ENCODE measurements at regions not wholly inside any gene's neighbourhood (a gene's known extent, or its start where the extent isn't known, plus 50 kb on each side); places are given as distances from the start of the nearest gene placed in this dataset.

GRCh38 chr10:42975558-42976340, 101.1 kb upstream of the RET start:
- Mint-ChIP-seq H3K4me1 (ENCODE audit: low read depth, unreplicated experiment) (no peaks in the 10 kb centered on the region), H3K27ac (ENCODE audit: unreplicated experiment) (no peak overlapping the region), H3K4me3 (ENCODE audit: unreplicated experiment) (no peak overlapping the region), H3K36me3 (ENCODE audit: low read depth, unreplicated experiment) (no peaks in the 10 kb centered on the region), H3K27me3 (ENCODE audit: low read depth, unreplicated experiment) (peaks cover 35% of the 10 kb centered on the region), H3K9me3 (ENCODE audit: unreplicated experiment) (no peaks in the 10 kb centered on the region)
- Histone ChIP-seq H3K4me2 (ENCODE audit: low read length) (no peak overlapping the region), H3K79me2 (ENCODE audit: insufficient read depth, low read length) (no peaks in the 10 kb centered on the region), H4K20me1 (ENCODE audit: insufficient read depth, low read length) (no peaks in the 10 kb centered on the region), H2AFZ (ENCODE audit: low read depth, low read length) (no peak overlapping the region), H3K9me3 (ENCODE audit: insufficient read depth, low read depth, low read length) (no peaks in the 10 kb centered on the region), H3K4me3 (ENCODE audit: insufficient read depth, low read depth, low read length) (no peak overlapping the region), H3K4me1 (ENCODE audit: insufficient read depth, low read length) (no peaks in the 10 kb centered on the region), H3K36me3 (ENCODE audit: insufficient read depth, low read length) (no peaks in the 10 kb centered on the region), H3K27ac (ENCODE audit: low read depth, low read length) (no peak overlapping the region), H3K27me3 (ENCODE audit: insufficient read depth, low read length) (no peaks in the 10 kb centered on the region), H3K9ac (ENCODE audit: low read length) (no peak overlapping the region)
- no peak for DNase-seq (ENCODE audit: low read depth)
- FAIRE-seq = no peak
- TF ChIP-seq EZH2 (IDR thresholded peaks at IDR 0.05; ENCODE audit: insufficient read depth, low read length) = no peak
- TF ChIP-seq, protein P1, sequence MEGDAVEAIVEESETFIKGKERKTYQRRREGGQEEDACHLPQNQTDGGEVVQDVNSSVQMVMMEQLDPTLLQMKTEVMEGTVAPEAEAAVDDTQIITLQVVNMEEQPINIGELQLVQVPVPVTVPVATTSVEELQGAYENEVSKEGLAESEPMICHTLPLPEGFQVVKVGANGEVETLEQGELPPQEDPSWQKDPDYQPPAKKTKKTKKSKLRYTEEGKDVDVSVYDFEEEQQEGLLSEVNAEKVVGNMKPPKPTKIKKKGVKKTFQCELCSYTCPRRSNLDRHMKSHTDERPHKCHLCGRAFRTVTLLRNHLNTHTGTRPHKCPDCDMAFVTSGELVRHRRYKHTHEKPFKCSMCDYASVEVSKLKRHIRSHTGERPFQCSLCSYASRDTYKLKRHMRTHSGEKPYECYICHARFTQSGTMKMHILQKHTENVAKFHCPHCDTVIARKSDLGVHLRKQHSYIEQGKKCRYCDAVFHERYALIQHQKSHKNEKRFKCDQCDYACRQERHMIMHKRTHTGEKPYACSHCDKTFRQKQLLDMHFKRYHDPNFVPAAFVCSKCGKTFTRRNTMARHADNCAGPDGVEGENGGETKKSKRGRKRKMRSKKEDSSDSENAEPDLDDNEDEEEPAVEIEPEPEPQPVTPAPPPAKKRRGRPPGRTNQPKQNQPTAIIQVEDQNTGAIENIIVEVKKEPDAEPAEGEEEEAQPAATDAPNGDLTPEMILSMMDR (IDR thresholded peaks at IDR 0.05; ENCODE audit: insufficient read depth, low read depth, low read length) = no peak

- no peaks in the 10 kb centered on the region for H3K4me1 Mint-ChIP-seq (ENCODE audit: low read depth, unreplicated experiment)
- H3K4me3 ChIP-seq (ENCODE audit: insufficient read depth, low read depth, low read length) = no peak overlapping the region
- H3K9me3 Mint-ChIP-seq (ENCODE audit: unreplicated experiment) = no peaks in the 10 kb centered on the region
- TF ChIP-seq, protein P1 (IDR thresholded peaks at IDR 0.05; ENCODE audit: insufficient read depth, low read depth, low read length) = no peak
- TF ChIP-seq EZH2 (IDR thresholded peaks at IDR 0.05; ENCODE audit: insufficient read depth, low read length) = no peak
- no peaks in the 10 kb centered on the region for H3K36me3 Mint-ChIP-seq (ENCODE audit: low read depth, unreplicated experiment)
- H3K4me3 Mint-ChIP-seq (ENCODE audit: unreplicated experiment) = no peak overlapping the region
- no peak overlapping the region for H3K27ac ChIP-seq (ENCODE audit: low read depth, low read length)
- DNase-seq (ENCODE audit: low read depth) (no peak), FAIRE-seq (no peak)
- no peaks in the 10 kb centered on the region for H3K27me3 ChIP-seq (ENCODE audit: insufficient read depth, low read length)
- H3K9me3 ChIP-seq (ENCODE audit: insufficient read depth, low read depth, low read length) = no peaks in the 10 kb centered on the region
- H3K27ac Mint-ChIP-seq (ENCODE audit: unreplicated experiment) = no peak overlapping the region
- H3K4me1 ChIP-seq (ENCODE audit: insufficient read depth, low read length) = no peaks in the 10 kb centered on the region
- H2AFZ ChIP-seq (ENCODE audit: low read depth, low read length) = no peak overlapping the region
- H3K79me2 ChIP-seq (ENCODE audit: insufficient read depth, low read length) = no peaks in the 10 kb centered on the region
- no peaks in the 10 kb centered on the region for H3K36me3 ChIP-seq (ENCODE audit: insufficient read depth, low read length)
- H4K20me1 ChIP-seq (ENCODE audit: insufficient read depth, low read length) = no peaks in the 10 kb centered on the region
- peaks cover 34% of the 10 kb centered on the region for H3K27me3 Mint-ChIP-seq (ENCODE audit: low read depth, unreplicated experiment)
- H3K4me2 ChIP-seq (ENCODE audit: low read length) = no peak overlapping the region
- no peak overlapping the region for H3K9ac ChIP-seq (ENCODE audit: low read length)
Observed at GRCh38 chr10:42976351-42977031, 100.4 kb upstream of the RET start.

- Histone ChIP-seq H4K20me1 (ENCODE audit: insufficient read depth, low read length) (no peaks in the 10 kb centered on the region), H3K9ac (ENCODE audit: low read length) (no peak overlapping the region), H3K4me2 (ENCODE audit: low read length) (no peak overlapping the region), H3K36me3 (ENCODE audit: insufficient read depth, low read length) (no peaks in the 10 kb centered on the region), H3K9me3 (ENCODE audit: insufficient read depth, low read depth, low read length) (no peaks in the 10 kb centered on the region), H3K4me1 (ENCODE audit: insufficient read depth, low read length) (no peaks in the 10 kb centered on the region), H2AFZ (ENCODE audit: low read depth, low read length) (no peak overlapping the region), H3K4me3 (ENCODE audit: insufficient read depth, low read depth, low read length) (no peak overlapping the region), H3K27me3 (ENCODE audit: insufficient read depth, low read length) (no peaks in the 10 kb centered on the region), H3K79me2 (ENCODE audit: insufficient read depth, low read length) (no peaks in the 10 kb centered on the region), H3K27ac (ENCODE audit: low read depth, low read length) (no peak overlapping the region)
- Mint-ChIP-seq H3K9me3 (ENCODE audit: unreplicated experiment) (no peaks in the 10 kb centered on the region), H3K27me3 (ENCODE audit: low read depth, unreplicated experiment) (peaks cover 37% of the 10 kb centered on the region), H3K27ac (ENCODE audit: unreplicated experiment) (no peak overlapping the region), H3K36me3 (ENCODE audit: low read depth, unreplicated experiment) (no peaks in the 10 kb centered on the region), H3K4me1 (ENCODE audit: low read depth, unreplicated experiment) (no peaks in the 10 kb centered on the region), H3K4me3 (ENCODE audit: unreplicated experiment) (no peak overlapping the region)
- no peak for TF ChIP-seq EZH2 (IDR thresholded peaks at IDR 0.05; ENCODE audit: insufficient read depth, low read length)
- TF ChIP-seq, protein P1 (IDR thresholded peaks at IDR 0.05; ENCODE audit: insufficient read depth, low read depth, low read length) = no peak
- DNase-seq (ENCODE audit: low read depth) = no peak
- FAIRE-seq = no peak
Observed at GRCh38 chr10:42977032-42977416, 99.8 kb upstream of the RET start.

Measured in astrocyte (in vitro differentiated cells and primary cell).